HG03103 (cell line): ENCODE measurements at regions not wholly inside any gene's neighbourhood (a gene's known extent, or its start where the extent isn't known, plus 50 kb on each side); places are given as distances from the start of the nearest gene placed in this dataset.
A peak's percentile ranks its signal among the peaks of the same experiment; 100 is the strongest.
"Not testable (repeated sequence)": the region's sequence is repeated elsewhere in the genome, so short reads cannot be mapped to it uniquely, and the experiment has no call there.

Experiments used
- ATAC-seq: cut with Tn5 transposase; IDR thresholded peaks from one replicate; pipeline ENCODE4 v1.9.1; 2021; ENCODE audit warnings: low read depth; ENCODE audit not compliant: unreplicated experiment

DNA sequence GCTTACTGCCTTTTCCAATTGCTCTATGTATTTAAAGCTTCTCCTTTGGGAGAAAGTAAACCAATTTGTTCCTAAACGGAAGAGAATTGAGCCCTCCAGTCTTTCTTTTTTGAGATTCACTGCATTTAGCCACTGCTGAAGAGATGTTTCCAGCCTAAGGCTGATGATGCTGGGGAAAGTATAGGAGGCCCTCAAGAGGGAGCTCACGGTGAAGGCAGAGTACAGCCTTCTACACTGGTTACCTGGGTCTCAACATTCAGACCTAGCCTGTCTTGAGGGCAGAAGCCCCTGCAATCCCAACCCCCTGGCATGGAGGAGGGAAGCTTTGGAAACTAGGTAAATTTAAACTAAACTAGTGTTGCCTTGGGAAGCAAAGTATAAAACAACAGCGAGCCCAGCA lies 316.7 kb upstream of the TPK1 start:
- ATAC-seq, result no peak

DNA sequence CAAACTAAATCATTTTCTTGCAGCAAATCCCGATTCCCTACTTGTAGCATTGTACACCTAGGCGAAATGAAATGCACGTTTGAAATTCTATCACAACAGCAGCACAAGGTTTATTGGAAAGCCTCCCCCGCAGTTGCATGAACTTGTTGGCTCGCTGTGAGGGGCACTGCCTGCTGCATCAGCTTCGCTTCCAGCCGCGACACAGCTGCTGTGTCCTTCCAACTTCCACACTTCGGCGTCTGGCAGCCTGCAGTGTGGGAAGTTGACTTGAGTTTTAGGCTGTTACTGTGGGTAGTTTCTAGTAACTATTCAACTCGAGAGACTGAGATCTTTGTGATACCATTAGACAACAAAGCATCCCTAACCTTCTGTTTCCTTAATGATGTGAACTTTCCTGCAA lies 315.8 kb upstream of the TPK1 start:
- no peak for ATAC-seq

DNA sequence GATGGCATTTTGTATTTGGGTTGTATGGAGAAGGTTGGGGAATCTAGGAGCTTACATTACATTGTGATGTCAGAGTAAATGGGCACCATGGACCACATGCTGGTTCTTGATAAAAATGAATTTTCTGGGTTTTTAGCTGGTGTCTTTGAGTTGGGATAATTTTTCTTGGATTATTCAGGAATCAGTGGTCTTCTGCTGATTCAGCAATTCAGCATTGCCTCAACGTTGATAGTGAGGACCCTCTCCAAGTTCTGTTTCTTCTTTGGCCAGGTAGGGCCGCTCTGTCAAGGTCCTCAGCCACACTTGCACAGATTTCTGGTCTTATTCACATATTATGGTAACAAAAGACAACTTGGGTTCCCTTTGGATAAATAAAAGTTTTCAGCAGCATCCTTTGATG lies 312.0 kb upstream of the TPK1 start:
- ATAC-seq, result no peak

DNA sequence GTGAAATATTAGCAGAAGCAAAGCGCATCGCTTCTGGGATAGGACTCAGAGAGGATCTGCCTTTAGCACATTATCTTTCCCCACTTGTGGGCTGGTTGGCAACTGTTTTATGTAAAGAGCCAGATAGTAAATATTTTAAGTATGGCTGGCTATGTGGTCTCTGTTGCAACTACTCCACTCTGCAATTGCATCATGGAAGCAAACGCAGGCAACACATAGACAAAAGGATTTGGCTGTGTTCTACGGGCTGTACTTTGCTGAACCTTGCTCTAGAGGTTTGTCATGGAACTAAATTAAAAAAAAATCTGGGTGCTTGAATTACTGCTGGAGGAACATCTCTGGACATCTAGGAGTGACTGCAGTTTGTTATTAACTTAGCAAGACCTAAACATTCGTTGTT lies 307.8 kb upstream of the TPK1 start:
- ATAC-seq, result no peak

DNA sequence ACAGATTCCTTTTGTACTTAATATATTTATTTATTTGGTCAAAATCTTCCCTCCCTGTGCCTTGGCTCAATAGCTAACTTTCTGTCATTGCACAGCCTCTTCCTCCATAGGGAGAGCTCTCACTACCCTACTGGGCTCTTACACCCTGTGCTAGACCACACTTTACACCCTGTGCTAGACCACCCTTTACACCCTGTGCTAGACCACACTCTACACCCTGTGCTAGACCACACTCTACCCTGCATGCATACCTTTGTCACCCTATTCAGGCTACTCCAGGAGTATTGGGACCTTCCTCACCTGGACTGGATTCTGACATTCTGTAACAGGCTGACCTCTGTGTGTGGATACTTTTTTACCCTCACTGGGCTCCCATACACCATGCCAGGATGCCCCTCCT lies 298.5 kb upstream of the TPK1 start:
- no peak for ATAC-seq

DNA sequence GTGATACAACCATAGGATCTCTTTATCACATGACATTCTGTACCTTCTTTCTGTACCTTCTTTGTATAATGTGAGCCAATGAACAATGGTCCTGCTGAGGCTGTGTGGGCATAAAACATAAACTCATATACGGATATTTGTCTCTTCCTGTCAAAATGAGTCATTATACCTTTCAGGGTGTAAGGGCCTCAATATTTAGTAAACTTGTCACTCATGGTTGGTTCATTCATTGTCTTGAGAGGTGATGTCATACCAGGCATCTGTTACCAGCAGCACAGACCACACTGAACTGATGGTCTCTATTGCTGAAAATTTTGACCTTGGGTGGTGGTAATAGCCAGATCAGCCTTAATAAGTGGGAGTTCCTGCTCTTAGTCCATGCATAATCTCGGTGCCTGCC lies 287.6 kb upstream of the TPK1 start:
- ATAC-seq, result no peak

DNA sequence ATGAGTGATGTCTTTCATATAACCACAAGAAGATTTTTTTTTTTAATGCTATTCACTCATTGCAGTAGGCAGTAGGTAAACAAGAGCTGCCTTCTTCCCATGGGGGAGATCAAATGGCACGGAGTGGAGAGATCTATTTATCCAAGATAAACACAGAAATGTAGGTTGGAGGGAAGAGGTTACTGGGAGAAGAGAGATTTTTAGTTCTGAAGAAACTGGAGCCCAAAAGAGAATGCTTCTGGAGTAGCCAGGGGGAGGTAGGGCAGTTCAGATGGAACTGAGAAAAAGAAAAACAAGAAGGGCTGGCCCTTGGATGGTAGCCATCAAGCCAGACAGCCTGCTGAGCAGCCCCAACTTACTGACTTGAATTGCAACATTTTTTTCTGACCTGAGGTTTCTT lies 270.1 kb upstream of the TPK1 start:
- no peak for ATAC-seq

DNA sequence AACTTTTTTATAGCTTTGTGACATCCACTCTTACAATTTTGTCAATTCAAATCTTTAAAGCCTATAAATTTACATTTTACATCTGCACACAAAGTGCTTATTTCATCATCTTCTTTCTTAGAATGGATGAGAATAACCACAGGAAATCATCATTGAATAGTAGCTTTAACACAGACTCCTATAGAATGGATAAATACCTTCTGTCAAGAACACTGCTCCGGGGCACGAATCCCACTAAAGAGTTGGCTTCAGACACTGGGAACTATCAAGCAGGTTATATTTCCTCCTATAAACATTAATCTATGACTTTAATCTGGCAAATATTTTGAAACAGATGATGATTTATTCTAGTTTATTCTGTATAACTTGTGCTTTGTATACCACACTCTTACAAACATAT lies 269.7 kb upstream of the TPK1 start:
- no peak for ATAC-seq

DNA sequence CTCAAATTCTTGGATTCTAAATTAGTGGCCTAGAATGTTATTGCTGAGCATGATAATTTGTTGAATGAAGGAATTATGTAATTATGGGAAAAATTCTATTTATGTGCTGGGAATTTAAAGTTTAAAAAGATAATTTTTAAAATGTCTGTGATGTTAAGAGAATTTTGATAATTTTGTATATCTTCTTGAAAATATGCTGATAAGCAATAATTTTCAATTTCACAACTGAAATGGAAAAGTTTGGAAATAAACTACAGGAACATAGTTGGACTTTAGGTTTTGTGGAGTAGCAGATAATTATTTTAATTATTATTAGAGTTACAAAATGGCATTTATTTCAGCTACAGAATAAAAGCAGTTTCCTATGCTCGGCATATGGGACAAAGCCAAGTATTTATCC lies 268.5 kb upstream of the TPK1 start:
- no peak for ATAC-seq

DNA sequence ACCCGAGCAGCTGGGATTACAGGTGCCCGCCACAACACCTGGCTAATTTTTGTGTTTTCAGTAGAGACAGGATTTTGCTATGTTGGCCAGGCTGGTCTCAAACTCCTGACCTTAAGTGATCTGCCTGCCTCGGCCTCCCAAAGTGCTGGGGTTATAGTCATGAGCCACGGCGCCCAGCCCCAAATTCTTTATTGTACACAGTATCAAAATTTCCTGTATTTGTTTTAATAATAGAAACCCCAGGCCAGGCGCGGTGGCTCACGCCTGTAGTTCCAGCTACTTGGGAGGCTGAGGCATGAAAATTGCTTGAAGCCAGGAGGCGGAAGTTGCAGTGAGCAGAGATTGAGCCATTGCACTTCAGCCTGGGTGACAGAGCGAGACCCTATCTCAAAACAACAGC lies 266.3 kb upstream of the TPK1 start:
- not testable (repeated sequence) for ATAC-seq

DNA sequence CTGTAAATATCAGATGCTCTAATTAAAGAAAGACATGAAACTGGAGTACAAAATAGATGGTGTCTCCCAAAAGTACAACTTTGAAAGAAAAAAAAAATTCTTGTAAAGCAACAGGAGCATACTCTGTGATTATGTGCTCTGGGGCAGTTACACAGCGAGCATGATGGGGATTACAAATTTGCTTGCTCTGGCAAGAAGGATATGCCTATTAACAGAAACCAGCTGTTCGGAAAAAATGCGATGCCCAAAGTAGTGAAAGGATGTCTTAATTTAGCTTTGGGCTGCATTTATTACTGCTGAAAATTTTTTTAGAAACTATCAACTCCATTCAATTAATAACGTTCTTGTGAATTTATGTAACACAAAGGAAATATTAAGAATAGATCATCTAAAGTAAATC lies 256.9 kb upstream of the TPK1 start:
- ATAC-seq, result no peak

DNA sequence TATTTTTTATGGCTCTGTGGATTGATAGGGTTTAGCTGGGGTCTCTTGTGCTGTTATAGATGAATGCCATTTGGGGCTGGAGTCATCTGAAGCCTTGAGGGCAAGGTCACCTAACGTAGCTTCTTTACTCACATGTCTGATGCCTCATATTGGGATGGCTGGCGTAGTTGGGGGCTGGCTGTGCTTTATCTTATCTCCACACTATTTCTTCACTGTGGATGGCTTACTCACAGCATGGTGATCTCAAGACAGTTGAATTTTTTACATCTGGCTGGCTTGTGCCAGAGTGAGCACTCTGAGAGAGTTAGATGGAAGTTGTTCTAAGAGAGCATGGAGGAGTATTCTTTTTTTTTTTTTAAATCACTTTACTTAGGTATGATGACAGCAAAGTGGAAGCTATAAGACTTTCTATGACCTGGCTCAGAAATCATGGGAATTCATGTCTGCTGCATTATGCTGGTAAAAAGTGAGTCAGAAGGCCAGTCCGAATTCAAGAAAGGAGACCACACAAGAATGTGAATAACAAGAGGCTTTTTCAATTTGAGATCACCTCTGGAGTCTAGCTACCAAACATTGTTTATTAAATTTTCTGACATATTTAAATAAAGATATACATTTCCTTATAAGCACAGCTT lies 252.4 kb upstream of the TPK1 start:
- ATAC-seq, result no peak

DNA sequence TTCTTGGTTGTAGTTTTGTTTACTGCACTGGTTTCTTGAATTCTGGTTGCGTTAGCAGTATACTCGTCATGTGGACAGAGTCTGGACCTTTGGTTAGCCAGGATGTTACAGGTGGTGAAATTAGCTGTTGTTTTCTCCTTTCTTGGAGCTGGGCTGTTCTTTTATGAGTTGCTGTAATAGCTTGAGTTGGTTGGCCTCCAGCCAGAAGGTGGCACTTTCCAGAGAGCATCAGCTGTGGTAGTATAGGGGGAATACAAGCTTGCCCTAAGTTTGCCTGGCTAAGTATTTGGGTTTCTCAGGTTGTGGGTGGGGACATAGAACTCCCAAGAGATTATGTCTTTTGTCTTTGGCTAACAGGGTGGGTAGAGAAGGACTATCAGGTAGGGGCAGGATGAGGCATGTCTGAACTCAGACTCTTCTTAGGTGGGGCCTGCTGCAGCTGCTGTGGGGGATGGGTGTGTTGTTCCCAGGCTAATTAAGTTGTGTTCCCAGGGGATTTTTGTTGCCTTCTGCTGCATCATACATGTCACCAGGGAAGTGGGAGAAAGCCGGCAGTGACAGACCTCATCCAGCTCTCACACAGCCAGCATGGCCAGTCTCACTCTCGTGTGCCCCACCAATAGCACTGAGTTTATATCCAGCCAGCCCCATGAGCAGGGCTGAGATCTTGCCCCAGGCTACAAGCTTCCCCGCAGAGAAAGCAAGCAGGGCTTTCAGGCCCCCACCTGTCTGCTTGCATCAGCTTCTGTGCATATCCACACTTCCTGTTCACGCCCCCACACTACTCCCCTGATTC lies 246.7 kb upstream of the TPK1 start:
- no peak for ATAC-seq

DNA sequence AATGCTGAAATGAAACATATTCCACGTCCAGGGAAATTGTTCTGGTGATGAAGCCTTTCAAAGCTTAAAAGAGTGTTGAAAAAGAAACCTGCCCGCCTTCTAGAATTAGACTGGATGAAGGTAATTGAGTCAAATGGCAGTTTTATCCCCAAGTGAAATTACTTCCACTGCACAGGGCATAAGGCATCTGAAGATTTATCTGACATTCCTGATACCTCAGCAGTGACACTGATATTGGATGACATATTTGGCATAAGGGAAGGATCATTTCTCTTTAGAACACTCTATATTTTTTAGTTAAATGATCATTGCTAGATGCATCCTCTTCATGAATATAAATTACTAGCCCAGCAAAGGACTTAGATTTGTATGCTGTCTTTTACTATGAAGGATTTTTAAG lies 229.6 kb upstream of the TPK1 start:
- no peak for ATAC-seq

DNA sequence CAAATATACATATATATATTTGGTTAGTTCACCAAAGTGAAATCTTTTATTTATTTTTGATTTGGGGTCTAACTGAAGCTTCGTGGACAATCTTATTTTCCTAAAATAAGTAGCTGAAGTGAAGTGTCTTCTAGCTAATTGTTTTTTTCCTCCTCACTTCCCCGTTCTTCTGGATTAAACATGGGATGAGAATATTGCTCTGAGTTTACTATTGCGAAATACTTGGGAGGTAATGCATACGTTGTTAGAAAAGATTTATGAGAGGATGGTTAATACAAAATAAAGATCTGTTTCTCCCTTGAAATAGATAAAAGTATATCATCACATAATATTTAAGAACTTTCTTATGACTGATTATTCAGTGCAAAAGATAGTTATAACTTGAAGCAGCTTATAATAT lies 228.3 kb upstream of the TPK1 start:
- ATAC-seq, result no peak

DNA sequence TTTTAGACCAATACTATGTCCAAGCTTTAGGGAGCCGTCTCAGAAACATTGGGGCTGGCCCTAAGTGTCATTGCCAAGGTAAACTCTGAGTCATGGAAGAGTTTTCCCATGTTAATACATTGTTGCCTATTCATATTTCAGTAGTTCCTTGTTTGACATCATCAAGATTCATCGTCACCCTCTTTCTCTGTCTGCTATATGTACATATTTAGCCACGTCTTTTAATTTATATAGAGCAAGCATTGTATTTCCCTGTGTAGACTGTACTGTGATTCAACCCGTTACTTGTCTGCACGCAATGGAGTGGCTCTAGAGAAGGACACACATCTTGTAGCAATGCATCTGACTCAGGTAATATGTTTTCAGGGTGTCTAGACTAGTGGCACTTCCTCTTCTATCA lies 217.9 kb upstream of the TPK1 start:
- no peak for ATAC-seq

DNA sequence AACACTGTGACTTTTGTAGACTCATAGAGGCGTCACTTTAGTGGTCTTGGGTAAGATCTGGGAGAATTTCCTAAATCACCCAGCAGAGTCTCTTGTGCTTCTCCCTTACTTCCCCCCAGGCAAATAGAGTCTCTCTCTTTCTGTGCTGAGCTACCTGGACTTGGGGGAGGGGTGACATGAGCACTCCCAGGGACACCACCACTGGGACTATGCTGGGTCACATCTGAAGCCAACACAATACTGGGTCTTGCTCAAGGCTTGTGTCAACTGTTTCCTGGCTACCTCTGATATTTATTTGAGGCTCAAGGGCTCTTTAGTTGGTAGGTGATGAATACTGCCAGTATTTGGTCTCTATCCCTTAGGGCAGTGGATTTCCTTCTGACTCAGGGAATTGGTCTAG lies 214.6 kb upstream of the TPK1 start:
- ATAC-seq, result no peak

DNA sequence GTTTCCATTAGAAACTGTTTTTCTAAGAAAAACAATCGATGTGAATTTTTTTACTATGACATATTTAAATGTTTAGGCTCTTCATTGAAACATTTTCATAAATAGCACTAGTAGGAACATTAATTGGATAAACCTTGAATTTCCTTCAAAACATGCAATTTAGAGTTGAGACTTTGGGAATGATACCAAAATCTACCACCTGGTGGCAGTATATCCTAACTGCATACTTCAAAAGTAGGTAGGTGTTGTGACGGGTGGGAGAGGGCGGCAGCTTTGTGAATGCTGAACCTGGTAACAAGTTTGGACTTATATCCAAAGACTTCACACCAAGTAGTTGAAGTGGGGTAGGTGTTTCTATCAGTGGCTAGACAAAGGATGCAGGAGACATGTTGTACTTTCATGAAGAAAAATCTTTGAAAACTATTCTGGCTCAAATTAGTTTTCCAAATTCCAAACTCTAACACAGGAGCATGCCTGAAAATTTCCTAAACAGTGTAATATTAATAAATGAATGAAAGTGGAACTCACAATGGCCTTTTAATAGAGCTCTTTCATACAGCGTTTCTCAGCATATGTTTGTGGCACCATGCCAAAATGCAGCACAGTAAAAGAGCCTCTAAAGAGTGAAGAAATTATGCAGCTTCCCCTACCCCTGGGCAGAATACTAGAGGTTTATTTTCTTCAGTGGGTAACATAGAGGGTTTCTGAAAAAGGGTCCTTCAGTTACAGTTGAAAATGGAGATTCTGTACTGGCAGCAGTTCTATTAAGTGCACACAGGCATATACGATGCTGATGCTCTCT lies 201.0 kb upstream of the TPK1 start:
- ATAC-seq, result peak; percentile 76

DNA sequence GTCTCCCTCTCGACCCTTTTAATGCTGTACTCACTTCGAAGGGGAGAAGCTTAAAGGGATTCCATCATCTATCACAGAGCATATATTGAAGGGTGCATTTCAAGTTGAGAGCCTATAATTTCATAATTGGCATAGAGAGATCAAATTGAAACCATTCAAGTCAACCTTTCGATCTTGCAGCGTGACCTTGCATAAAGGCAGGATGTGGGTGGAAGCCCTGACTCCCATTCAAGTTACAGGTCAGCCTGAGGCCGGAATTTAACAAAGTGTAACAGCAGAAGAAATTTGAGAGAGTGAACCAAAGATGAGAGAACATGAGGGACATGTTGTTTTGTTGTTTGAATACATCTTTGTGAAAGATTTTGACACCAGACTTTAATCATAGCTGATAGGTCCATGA lies 195.3 kb upstream of the TPK1 start:
- ATAC-seq, result no peak

DNA sequence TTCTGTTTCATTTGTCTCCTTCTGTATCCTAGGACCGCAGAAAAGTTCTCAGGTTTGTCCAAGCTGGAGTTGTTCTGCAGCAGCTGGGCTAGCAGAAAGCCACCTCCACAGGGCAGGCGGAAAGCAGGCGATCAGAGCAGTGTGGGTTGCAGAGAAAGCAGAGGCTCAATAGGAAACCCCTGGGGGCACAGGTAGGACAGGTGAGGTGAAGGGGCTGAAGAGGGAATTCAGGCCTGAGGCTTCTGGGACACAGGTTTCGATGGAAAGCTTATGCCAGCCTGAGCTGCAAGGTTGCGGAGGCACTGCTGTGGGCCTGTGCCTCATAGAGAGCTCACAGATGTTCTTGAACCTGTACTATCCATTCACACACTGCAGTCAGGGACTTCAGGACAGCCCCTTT lies 194.9 kb upstream of the TPK1 start:
- no peak for ATAC-seq

DNA sequence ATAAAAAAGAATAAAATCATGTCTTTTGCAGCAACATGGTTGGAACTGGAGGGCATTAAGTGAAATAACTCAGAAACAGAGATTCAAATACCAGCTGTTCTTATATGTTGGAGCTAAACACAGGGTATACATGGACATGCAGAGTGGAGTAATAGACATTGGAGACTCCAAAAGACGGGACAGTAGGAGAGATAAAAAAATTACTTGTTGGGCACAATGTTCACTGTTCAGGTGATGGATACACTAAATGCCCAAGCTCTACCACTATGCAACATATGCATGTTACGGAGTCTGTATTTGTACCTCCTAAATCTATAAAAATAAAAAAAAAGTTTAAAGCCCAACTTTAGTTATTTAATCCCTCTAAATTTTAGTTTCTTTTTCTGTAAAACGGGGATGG lies 184.6 kb upstream of the TPK1 start:
- no peak for ATAC-seq

DNA sequence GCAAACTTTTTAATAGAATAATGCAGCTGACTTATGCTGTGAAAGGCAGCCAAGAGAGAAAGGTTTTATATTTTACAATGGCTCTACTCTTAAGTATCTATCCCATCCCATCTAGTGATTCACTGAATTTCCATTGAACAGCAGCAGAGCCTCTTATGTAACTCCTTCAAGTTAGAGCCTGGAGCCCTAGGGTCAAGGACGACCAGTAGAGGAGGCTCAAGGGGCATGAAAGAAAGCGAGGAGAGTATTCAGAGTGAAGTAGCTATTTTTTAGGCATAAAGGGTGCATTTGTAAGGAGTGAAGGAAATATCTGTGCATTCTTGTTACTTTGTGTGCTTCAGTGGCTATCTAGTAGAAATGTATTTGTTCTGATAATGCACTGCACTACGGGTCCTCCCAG lies 180.2 kb upstream of the TPK1 start:
- ATAC-seq, result no peak
